Muscle of leg (tissue), 3 donors: ENCODE measurements at regions not wholly inside any gene's neighbourhood (a gene's known extent, or its start where the extent isn't known, plus 50 kb on each side); places are given as distances from the start of the nearest gene placed in this dataset.

Experiments
- DNase-seq: peaks from one replicate; pipeline ENCODE4 v3.0.0; 2013
- H3K27ac ChIP-seq: one replicate; pipeline ENCODE4 v1.5.1; 2013; ENCODE audit warnings: mild to moderate bottlenecking, low read length, control low read depth
- H3K27me3 ChIP-seq: one replicate; pipeline ENCODE4 v1.6.1; 2013; ENCODE audit warnings: low read length; ENCODE audit not compliant: control insufficient read depth, insufficient read depth
- H3K36me3 ChIP-seq: one replicate; pipeline ENCODE4 v1.6.1; 2013; ENCODE audit warnings: low read length; ENCODE audit not compliant: control insufficient read depth, insufficient read depth
- H3K4me1 ChIP-seq: one replicate; pipeline ENCODE4 v1.6.1; 2013; ENCODE audit warnings: low read length; ENCODE audit not compliant: control insufficient read depth, insufficient read depth
- H3K4me3 ChIP-seq: one replicate; pipeline ENCODE4 v1.5.1; 2013; ENCODE audit warnings: low read length, control low read depth
- H3K9me3 ChIP-seq: replicated peaks from 2 replicates; pipeline ENCODE4 v1.6.1; 2013; ENCODE audit warnings: low read depth, low read length; ENCODE audit not compliant: control insufficient read depth
- WGBS: methylation state at CpG from one replicate; pipeline ENCODE4 v1.1.5; 2013; ENCODE audit warnings: missing lambda C conversion rate; ENCODE audit not compliant: insufficient coverage; 5-methylcytosine and 5-hydroxymethylcytosine counted together

DNA sequence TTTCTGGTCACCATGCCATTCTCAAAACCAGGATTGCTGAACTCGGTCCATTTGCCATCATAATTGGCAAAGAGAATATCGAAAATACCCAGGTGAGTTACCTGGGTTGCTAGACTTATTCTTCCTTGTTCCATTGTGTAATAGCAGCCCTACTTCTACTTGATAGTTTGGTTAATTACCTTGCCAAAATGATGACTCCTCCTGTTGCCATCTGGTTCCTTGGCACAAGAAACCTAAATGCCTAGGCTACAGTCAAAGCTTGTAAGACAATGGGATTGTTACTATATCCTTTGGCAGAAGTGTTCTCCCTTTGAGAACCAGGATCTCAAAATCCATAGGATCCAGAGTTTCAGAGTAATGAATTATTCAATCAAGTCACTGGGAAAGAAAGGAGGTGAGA lies 373.2 kb upstream of the ACTBL2 start:
- no peaks in the 10 kb centered on the region for H3K27me3 ChIP-seq
- H3K36me3 ChIP-seq = no peaks in the 10 kb centered on the region
- no peaks in the 10 kb centered on the region for H3K9me3 ChIP-seq
- no peak overlapping the region for H3K4me3 ChIP-seq
- DNase-seq = no peak
- peaks cover 2% of the 10 kb centered on the region for H3K4me1 ChIP-seq
- 92% methylated on average over 2 of the region's 2 CpGs for WGBS
- H3K27ac ChIP-seq = no peak overlapping the region

DNA sequence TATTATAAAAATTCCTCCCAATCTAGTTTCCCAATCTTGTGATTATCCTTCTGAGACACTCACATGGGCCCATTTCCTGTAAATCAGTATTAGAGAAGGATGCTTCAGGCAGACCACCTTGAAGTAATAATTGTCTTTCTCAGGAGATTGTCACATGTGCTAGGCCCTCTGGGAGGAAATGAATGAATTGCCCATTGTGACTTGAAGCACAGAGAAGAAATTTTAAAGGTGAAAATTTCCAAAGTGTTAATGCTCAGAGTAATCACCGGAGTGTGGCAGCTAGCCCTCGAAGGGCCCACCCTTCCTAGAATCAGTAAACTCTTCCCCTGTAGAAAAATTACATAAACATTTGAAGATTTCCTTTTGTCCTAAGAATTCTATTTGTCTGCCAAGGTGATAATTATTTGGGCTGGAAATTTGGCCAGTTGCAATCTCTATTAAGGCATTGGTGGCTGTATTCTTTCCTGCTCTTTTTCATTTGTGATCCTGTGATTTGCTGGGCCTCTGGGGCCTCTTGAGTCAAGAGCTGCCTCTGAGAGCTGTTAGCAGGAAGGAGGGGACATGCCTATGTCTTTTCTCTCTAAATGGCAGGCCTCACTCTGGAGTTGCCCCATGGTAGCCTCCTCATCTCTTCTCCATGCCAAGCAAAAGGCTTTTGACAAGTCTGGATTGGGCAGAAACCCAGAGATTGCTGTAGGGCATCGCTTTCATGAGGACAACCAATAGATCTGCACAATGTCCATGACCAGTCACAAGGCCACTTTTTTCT lies 371.5 kb upstream of the ACTBL2 start:
- H3K27ac ChIP-seq = no peak overlapping the region
- no peak for DNase-seq
- H3K4me1 ChIP-seq = peaks cover 2% of the 10 kb centered on the region
- no CpG with 5 or more reads among the region's 3 CpGs for WGBS
- no peak overlapping the region for H3K4me3 ChIP-seq
- no peaks in the 10 kb centered on the region for H3K27me3 ChIP-seq
- no peaks in the 10 kb centered on the region for H3K36me3 ChIP-seq
- H3K9me3 ChIP-seq = no peaks in the 10 kb centered on the region

DNA sequence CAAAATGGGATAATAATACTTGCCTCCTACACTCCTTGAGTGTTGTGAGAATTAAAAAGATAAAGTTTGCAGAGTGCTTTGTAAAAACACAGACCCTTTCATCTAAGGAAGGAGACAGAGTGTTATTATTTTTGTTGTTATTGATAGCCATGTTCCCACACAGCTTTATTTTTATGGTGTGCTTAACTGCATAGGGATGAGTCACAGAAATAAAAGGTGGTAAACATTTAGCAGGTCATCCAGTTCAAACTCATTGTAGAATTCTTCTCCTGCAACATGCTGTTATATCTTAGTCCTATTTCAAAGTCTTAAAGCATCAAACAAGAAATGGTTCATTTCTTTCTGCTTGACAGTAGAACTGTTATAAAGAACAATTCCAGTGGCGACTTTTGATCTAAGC lies 367.5 kb upstream of the ACTBL2 start:
- H3K27ac ChIP-seq = no peak overlapping the region
- peaks cover 3% of the 10 kb centered on the region for H3K4me1 ChIP-seq
- no peak for DNase-seq
- H3K36me3 ChIP-seq = no peaks in the 10 kb centered on the region
- H3K4me3 ChIP-seq = no peak overlapping the region
- H3K9me3 ChIP-seq = no peaks in the 10 kb centered on the region
- no peaks in the 10 kb centered on the region for H3K27me3 ChIP-seq
- no CpG with 5 or more reads among the region's 1 CpG for WGBS

DNA sequence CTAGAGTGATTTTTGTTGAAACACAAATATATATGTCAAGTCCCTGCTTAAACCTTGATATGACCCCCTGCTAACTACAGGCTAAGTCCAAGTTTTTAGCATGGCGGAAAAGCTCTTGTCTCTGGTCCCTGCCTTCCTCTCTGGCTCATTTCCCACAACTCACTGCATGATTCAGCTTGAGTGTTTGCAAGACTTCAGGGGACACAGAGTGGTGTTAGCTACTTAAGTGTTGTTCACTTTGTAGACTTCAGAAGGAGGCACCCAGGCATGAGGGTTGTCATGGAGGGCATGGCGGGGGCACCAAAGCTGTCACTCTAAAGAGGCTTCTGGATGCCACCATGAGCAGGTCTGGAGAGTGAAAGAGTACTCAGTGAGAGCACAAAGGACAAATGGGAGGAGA lies 362.4 kb upstream of the ACTBL2 start:
- H3K27me3 ChIP-seq = no peaks in the 10 kb centered on the region
- no peak overlapping the region for H3K4me3 ChIP-seq
- peaks cover 17% of the 10 kb centered on the region for H3K4me1 ChIP-seq
- no peaks in the 10 kb centered on the region for H3K9me3 ChIP-seq
- WGBS = 100% methylated on average over 1 of the region's 2 CpGs
- H3K27ac ChIP-seq = peak overlapping the region; percentile 22
- no peaks in the 10 kb centered on the region for H3K36me3 ChIP-seq
- DNase-seq = no peak

DNA sequence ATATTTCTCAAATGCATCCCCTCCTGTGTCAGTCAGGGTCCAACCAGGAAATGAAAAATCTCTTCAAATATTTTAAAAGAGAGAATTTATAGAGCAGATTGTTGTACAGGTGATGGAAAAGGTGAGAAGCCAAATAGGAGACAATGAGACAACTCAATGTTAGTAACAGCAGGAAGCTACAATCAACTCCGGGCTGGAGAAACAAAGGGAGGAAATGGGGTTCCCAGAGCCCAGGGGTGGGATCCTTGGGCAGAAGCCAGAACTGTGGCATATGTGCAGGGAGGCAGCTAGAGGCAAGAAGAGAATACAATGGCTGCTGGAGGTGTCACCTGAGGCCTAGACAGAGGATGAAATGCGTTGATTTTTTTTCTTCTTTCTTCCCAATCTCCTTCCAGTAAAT lies 361.8 kb upstream of the ACTBL2 start:
- Histone ChIP-seq H3K27me3 (no peaks in the 10 kb centered on the region), H3K36me3 (no peaks in the 10 kb centered on the region), H3K4me1 (peaks cover 17% of the 10 kb centered on the region), H3K27ac (peak overlapping the region; percentile 5), H3K9me3 (no peaks in the 10 kb centered on the region), H3K4me3 (no peak overlapping the region)
- DNase-seq = peak; percentile 49
- WGBS = 67% methylated on average over 1 of the region's 2 CpGs

DNA sequence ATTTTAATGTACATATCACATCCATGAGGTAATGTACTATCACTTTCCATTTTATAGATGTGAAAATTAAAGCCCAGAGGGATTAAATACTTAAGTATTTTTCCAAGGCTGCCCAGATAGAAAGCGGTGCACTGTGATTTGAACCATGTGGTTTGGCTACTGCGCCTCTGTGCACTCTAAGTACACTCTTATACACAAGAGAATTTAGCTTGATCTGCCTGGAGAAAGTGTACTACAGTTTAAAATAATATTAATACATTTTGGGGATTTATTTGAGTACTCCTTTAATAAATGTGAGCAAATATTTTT lies 360.4 kb upstream of the ACTBL2 start:
- Histone ChIP-seq H3K27me3 (no peaks in the 10 kb centered on the region), H3K4me3 (no peak overlapping the region), H3K9me3 (no peaks in the 10 kb centered on the region), H3K36me3 (no peaks in the 10 kb centered on the region), H3K4me1 (peaks cover 19% of the 10 kb centered on the region), H3K27ac (peak overlapping the region; percentile 70)
- peak; percentile 61 for DNase-seq
- no CpG with 5 or more reads among the region's 2 CpGs for WGBS

DNA sequence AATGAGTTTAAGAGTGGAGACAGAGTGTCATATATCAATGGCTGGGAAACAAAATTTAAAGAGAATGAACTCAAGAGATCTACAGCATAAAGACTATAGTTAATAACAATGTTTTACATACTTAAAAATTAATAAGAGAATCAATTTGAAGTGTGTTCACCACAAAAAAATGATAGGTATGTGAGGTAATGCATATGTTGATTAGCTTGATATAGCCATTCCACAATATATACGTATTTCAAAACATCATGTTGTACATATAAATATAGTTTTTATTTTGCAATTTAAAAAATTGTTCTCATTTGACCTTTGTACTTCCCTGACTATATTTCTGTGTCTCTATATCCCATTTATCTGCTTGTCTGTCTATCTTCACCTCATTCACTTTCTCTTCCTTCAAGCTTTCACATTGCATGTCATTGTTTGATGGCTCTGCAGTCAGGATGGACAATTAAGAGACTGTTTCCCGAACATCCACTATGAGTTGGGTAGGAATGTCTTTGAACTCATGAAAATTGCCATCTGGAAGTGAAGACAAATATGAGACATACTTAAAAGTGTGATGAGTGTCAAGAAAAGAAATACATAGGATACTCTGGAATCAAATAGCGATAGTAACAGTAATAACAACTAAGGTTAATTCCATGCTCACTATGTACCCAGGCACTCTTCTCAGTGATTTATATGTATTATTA lies 359.9 kb upstream of the ACTBL2 start:
- H3K4me1 ChIP-seq = peaks cover 19% of the 10 kb centered on the region
- H3K36me3 ChIP-seq = no peaks in the 10 kb centered on the region
- no peaks in the 10 kb centered on the region for H3K27me3 ChIP-seq
- DNase-seq = peak; percentile 25
- H3K27ac ChIP-seq = peak overlapping the region; percentile 89
- H3K9me3 ChIP-seq = no peaks in the 10 kb centered on the region
- no peak overlapping the region for H3K4me3 ChIP-seq
- 20% methylated on average over 1 of the region's 3 CpGs for WGBS

DNA sequence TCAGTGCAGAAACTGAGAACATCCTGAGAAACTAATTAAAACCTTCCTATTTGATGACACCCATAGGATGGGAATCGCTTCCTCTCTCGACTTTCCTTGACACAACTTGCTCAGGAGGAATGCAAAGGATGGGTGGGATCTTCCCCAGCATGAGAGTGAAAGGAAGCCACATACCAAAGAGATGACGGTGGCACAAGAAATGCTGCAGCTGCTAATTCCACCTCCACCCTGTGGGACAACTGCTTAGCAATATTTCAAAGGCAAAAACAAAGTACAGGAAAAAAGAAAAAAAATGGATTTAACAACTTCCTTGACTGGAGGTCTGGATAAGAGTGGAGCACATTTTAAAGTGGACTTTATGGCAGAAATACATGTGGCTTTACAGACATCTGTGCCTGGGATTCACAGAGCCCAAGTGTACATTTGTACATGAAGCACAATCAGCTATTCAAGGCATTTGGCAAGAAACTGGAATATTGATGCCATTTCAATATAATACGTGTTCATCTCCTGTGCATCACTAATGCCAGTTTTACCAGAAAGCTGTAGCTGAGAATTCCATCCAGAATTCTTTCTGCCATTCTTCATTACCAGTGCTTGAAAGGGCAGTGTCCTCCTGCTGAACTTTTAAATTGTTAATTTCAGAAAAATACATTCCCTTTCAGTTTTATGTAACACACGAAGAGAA lies 359.2 kb upstream of the ACTBL2 start:
- no peaks in the 10 kb centered on the region for H3K27me3 ChIP-seq

DNA sequence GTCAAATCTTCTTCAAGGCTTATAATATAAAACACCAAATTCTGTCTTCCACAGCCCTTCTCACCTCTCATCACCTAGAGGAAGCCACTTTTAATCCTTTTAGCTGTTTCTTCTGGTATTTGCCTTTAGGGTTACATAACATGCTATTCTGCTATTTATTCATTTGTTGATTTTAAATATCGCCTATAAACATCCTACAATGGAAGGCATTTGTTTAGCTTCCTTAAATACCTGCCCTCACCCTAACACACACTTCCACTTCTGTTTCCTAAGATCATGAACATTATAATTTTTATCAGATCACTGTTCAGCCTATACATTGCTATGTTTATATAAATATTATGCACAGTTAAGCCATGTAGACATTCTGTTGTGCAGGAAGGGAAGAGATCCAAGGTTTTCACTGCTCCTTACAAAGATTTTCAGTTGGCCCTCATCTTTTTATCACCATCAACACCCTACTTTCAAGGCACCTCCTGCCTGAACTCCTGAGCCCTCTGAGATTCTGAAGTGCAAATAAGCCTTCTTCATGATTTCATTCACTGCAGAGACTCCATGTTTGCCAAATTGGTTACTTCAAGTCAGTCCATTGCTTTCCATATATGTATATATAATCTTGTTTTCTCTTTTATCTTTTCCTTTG lies 356.9 kb upstream of the ACTBL2 start:
- no peaks in the 10 kb centered on the region for H3K27me3 ChIP-seq
- no peak overlapping the region for H3K27ac ChIP-seq
- no peaks in the 10 kb centered on the region for H3K36me3 ChIP-seq
- H3K4me1 ChIP-seq = peaks cover 22% of the 10 kb centered on the region
- DNase-seq = no peak
- H3K4me3 ChIP-seq = no peak overlapping the region
- peaks cover 3% of the 10 kb centered on the region for H3K9me3 ChIP-seq
- WGBS = no CpG with 5 or more reads among the region's 1 CpG

More for the DNA sequence above, 359.2 kb upstream of the ACTBL2 start:
- peaks cover 18% of the 10 kb centered on the region for H3K4me1 ChIP-seq
- peak; percentile 93 for DNase-seq
- H3K27ac ChIP-seq = peak overlapping the region; percentile 89
- H3K4me3 ChIP-seq = no peak overlapping the region
- H3K36me3 ChIP-seq = no peaks in the 10 kb centered on the region
- no peaks in the 10 kb centered on the region for H3K9me3 ChIP-seq
- 0% methylated on average over 1 of the region's 5 CpGs for WGBS

DNA sequence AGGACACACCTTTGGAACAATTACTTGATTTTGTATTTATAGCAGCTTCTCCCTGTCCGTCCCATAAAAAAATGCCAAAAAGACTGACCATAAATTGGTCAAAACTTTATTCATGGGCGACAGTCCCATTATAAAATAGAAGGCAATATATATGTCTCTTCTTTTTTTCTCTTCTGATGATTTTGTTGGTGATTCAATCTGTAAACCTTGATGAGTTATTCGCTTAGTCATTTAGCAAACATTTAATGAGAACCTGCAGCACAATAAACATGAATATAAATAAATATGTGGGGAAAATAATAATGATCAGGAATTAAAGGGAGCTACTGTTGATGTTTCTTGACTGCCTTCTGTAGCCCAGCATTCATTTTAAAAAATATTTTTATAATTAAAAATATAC lies 356.4 kb upstream of the ACTBL2 start:
- WGBS = no CpG with 5 or more reads among the region's 3 CpGs
- no peaks in the 10 kb centered on the region for H3K27me3 ChIP-seq
- no peak for DNase-seq
- no peaks in the 10 kb centered on the region for H3K36me3 ChIP-seq
- H3K27ac ChIP-seq = no peak overlapping the region
- H3K4me1 ChIP-seq = peaks cover 22% of the 10 kb centered on the region
- no peak overlapping the region for H3K4me3 ChIP-seq
- peaks cover 3% of the 10 kb centered on the region for H3K9me3 ChIP-seq
